Activated B cell treated with CpG ODN at 0.5 μM for 24 hours (primary cell): ENCODE measurements at regions not wholly inside any gene's neighbourhood (a gene's known extent, or its start where the extent isn't known, plus 50 kb on each side); places are given as distances from the start of the nearest gene placed in this dataset.
A peak's percentile ranks its signal among the peaks of the same experiment; 100 is the strongest.

Experiments
- ATAC-seq: fragments of 200-7000 bp; cut with Tn5 transposase; one replicate; pipeline ENCODE4 v1.10.0; 2021; ENCODE audit warnings: low read depth, mild to moderate bottlenecking, moderate library complexity
- CTCF ChIA-PET: fragments of 350-600 bp; sonication (Branson Sonifier 250); formaldehyde crosslinking; loops from one replicate; lab custom pipeline; 2021; ENCODE audit warnings: antibody characterized with exemption; lab: Charles Lee
- POLR2A ChIA-PET: fragments of 350-600 bp; sonication (Branson Sonifier 250); formaldehyde crosslinking; loops from one replicate; lab custom pipeline; 2021; ENCODE audit warnings: antibody characterized with exemption; lab: Charles Lee
- DNase-seq: peaks from one replicate; pipeline ENCODE4 v3.0.0; 2022
- H3K27ac Mint-ChIP-seq: one replicate; pipeline ENCODE4 v1.8.0; 2020; ENCODE audit warnings: mixed read lengths
- H3K27me3 Mint-ChIP-seq: one replicate; pipeline ENCODE4 v1.8.0; 2021; ENCODE audit warnings: mixed read lengths
- H3K36me3 Mint-ChIP-seq: one replicate; pipeline ENCODE4 v1.8.0; 2021; ENCODE audit warnings: low read depth, mixed read lengths
- H3K4me1 Mint-ChIP-seq: one replicate; pipeline ENCODE4 v1.8.0; 2021; ENCODE audit warnings: mixed read lengths
- H3K4me3 Mint-ChIP-seq: one replicate; pipeline ENCODE4 v1.8.0; 2020; ENCODE audit warnings: mild to moderate bottlenecking, mixed read lengths
- H3K9me3 Mint-ChIP-seq: one replicate; pipeline ENCODE4 v1.8.0; 2020; ENCODE audit warnings: mixed read lengths
- intact Hi-C: fragments of 100-400 bp; cut with micrococcal nuclease; formaldehyde crosslinking; loops from one replicate; pipeline ENCODE4 v1.15.1; 2024
- TF ChIP-seq, protein P1 (sequence below): fragments of 200-600 bp; IDR thresholded peaks from one replicate; pipeline ENCODE4 v1.8.0; 2022; ENCODE audit warnings: antibody characterized with exemption, mild to moderate bottlenecking

DNA sequence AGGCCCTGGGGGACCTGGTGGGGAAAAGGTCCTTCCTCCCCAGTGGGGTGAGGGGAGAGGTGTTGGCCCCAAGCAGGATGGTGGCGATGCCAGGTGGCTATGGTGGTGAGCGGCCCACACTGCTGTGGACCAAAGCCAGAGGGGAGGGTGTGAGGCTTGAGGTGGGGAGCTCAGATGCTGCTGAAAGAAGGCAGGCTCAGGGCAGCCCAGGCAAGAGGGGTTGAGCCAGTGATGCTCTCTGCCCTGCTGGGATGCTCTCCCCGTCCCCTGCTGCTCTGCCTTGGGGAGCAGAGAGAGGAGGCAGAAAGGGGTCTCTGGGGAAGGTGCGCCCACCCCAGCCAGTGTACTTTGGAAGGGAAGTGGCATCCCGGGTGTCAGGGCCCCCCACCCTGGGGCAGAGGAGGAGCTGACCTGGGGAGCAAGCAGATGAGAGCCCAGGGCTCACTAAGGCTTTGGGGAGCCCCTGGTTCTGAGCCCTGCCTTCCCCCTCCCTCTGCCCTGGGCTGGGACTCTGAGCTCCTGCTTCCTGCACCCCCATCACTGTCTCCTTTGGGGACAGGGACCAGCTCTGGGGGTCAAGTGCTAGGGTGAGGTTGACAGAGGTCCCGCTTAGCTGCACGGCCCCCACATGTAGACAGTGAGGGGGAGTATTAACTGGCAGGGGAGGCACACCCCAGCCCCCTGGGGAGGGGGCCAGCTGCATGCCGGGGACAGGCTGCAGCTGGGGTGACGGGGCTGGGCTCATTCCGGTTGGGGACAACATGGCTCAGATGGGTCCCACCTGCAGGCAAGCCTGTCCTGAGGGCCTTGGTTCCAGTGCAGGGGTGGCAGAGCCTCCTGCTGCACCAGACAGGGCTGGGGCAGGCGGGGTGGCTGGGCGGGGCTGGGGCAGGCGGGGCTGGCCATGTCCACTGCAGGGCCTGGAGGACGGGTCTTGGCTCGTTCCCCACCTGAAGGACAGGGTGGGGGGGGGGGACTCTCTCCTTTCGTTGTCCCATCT is 124.4 kb downstream of the KIF26A start:
- Mint-ChIP-seq H3K9me3 (peaks cover 13% of the 10 kb centered on the region), H3K36me3 (no peaks in the 10 kb centered on the region), H3K4me1 (no peaks in the 10 kb centered on the region), H3K27me3 (peaks cover 13% of the 10 kb centered on the region), H3K27ac (no peak overlapping the region), H3K4me3 (no peak overlapping the region)
- ATAC-seq: no peak
- ChIA-PET CTCF (no interaction called here), POLR2A (no interaction called here)
- peak; percentile 10 for DNase-seq
- intact Hi-C loops: no loop called here
- TF ChIP-seq, protein P1, sequence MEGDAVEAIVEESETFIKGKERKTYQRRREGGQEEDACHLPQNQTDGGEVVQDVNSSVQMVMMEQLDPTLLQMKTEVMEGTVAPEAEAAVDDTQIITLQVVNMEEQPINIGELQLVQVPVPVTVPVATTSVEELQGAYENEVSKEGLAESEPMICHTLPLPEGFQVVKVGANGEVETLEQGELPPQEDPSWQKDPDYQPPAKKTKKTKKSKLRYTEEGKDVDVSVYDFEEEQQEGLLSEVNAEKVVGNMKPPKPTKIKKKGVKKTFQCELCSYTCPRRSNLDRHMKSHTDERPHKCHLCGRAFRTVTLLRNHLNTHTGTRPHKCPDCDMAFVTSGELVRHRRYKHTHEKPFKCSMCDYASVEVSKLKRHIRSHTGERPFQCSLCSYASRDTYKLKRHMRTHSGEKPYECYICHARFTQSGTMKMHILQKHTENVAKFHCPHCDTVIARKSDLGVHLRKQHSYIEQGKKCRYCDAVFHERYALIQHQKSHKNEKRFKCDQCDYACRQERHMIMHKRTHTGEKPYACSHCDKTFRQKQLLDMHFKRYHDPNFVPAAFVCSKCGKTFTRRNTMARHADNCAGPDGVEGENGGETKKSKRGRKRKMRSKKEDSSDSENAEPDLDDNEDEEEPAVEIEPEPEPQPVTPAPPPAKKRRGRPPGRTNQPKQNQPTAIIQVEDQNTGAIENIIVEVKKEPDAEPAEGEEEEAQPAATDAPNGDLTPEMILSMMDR: no peak

DNA sequence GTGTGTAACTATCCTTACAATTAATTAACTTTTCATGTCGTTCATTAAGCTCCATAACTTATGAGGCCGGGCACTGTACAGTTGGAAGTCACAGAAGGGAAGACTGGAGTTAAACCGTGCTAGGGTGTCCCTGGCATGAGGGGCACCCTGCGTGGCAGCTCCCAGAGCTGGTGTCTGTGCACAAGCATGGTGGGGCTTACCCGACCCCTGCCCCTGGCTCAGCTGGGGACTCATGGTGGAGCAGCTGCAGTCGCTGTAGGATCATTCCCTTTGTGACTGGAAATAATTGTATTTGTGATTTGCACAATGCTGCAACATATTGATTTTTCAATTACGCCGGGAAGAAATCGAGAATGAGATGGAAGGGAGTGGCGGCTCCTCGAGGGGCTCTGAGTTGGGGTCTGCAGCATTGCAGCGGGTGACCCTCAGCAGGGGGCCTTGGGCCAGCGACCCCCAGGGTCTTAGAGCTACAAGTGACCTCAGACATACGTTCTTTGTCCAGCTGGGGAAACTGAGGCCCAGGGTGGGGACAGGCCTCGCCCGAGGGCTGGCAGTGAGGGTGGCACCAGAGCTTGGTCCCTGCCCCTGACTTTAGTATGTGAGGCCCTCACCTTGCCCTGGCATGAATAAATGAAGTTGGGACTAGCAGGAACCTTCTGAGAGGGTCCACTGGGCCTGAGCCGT is 125.4 kb downstream of the KIF26A start:
- peaks cover 6% of the 10 kb centered on the region for H3K27me3 Mint-ChIP-seq
- TF ChIP-seq, protein P1: no peak
- ChIA-PET POLR2A (no interaction called here), CTCF (no interaction called here)
- no peak overlapping the region for H3K27ac Mint-ChIP-seq
- DNase-seq: peak; percentile 3
- intact Hi-C loops: no loop called here
- H3K36me3 Mint-ChIP-seq: no peaks in the 10 kb centered on the region
- peaks cover 13% of the 10 kb centered on the region for H3K9me3 Mint-ChIP-seq
- H3K4me3 Mint-ChIP-seq: no peak overlapping the region
- H3K4me1 Mint-ChIP-seq: no peaks in the 10 kb centered on the region
- ATAC-seq: no peak

DNA sequence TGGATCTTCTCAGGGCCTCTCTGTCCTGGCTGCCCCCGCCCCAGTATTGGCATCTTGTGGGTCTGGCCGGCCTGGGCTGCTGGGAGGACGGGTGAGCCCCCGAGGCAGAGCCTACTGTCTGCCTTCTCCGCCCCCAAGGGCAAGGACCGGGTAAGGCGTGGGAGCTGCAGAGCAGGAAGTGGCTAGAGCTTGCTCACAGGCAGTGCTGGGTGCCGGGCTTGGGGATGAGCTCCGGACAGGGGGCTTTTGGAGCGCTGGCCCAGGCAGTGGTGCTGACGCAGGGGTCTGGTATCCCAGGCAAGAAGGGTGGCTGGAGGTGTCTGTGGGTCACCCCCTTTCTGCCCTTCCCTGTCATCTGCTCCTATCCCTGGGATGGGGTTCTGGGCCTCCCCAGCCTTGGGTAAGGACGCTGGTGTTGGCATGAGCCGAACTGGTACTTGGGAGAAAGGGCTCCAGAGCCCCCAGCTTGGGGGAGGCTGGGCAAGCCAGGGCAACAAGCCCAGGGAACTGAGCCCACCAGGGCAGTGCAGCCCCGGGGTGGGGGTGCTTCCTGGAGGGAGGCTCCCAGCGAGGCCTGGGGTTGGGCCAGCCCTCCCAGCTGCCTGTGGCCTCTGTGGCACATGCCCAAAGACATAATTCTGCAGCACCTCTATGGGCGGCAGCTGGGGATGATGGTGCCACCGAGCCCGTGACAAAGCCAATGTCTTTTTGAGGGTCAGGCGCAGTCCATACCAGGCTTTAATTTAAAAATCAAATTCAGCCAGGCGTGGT is 126.3 kb downstream of the KIF26A start:
- TF ChIP-seq, protein P1: no peak
- no peaks in the 10 kb centered on the region for H3K4me1 Mint-ChIP-seq
- intact Hi-C loops: no loop called here
- ChIA-PET POLR2A (no interaction called here), CTCF (no interaction called here)
- ATAC-seq (no peak), DNase-seq (peak; percentile 7)
- H3K27me3 Mint-ChIP-seq: peaks cover 3% of the 10 kb centered on the region
- H3K4me3 Mint-ChIP-seq: no peak overlapping the region
- H3K9me3 Mint-ChIP-seq: peaks cover 13% of the 10 kb centered on the region
- H3K36me3 Mint-ChIP-seq: no peaks in the 10 kb centered on the region
- no peak overlapping the region for H3K27ac Mint-ChIP-seq

DNA sequence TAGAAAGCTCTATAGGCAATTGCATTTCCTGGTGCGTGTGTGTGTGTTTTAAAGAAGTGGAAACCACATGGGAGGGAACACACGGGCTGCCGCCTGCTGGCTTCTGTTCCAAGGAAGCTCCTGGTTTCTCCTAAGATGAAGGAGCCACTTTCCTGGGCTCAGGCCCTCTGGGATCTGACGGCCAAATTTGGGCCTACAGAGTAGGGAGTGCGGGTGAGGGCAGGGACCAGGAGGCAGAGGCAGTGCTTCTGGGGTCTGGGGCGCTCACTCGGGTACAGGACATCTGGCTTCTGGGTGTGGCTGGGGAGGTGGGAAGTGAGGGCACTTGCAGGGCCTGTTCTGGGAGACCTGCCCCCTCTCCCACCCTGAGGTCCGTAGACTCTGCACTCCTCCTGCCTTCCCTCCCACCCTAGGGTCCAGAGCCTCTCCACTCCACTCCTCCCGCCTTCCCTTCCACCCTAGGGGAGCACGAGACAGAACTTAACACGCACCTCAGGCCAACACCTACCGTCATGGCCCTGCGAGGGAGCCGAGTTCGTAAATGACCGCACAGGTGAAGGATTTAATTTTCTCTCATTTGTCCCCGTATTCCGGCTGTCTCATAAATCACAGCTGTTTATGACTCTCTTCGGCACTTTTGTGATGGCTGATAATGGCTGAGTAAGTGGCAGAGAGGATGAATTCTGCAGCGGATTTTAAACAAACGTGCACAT is 127.7 kb downstream of the KIF26A start:
- Mint-ChIP-seq H3K36me3 (no peaks in the 10 kb centered on the region), H3K27me3 (peaks cover 3% of the 10 kb centered on the region), H3K4me3 (no peak overlapping the region), H3K4me1 (no peaks in the 10 kb centered on the region), H3K9me3 (peaks cover 7% of the 10 kb centered on the region), H3K27ac (no peak overlapping the region)
- TF ChIP-seq, protein P1: no peak
- ATAC-seq (no peak), DNase-seq (peak; percentile 4)
- ChIA-PET CTCF (no interaction called here), POLR2A (no interaction called here)
- intact Hi-C loops: no loop called here
